Neural cell (in vitro differentiated cells): ENCODE measurements at regions not wholly inside any gene's neighbourhood (a gene's known extent, or its start where the extent isn't known, plus 50 kb on each side); places are given as distances from the start of the nearest gene placed in this dataset.

Experiments
- H2AFZ ChIP-seq: fragments of 200-600, 300-800 bp; sonication (generic), shearing (Covaris generic); 2 replicates; pipeline ENCODE4 v1.6.0; 2014; ENCODE audit warnings: low read depth, mild to moderate bottlenecking, antibody characterized with exemption, low read length, moderate library complexity
- H3F3A ChIP-seq: fragments of 200-600 bp; shearing (Covaris generic); 2 replicates; pipeline ENCODE4 v1.6.1; 2016; ENCODE audit warnings: mild to moderate bottlenecking, moderate library complexity, mixed read lengths, antibody characterized with exemption, low read length; ENCODE audit not compliant: insufficient read depth, poor library complexity, severe bottlenecking
- H3K27ac ChIP-seq: fragments of 200-600, 300-800 bp; sonication (generic), shearing (Covaris generic); 2 replicates; pipeline ENCODE4 v1.5.1; 2014; ENCODE audit warnings: mild to moderate bottlenecking, low read length, moderate library complexity
- H3K27me3 ChIP-seq: fragments of 300-800, 200-600 bp; sonication (generic), shearing (Covaris generic); 2 replicates; pipeline ENCODE4 v1.6.0; 2014; ENCODE audit warnings: mild to moderate bottlenecking, low read depth, low read length, moderate library complexity; ENCODE audit not compliant: insufficient read depth
- H3K36me3 ChIP-seq: fragments of 300-800, 200-600 bp; sonication (generic), shearing (Covaris generic); 2 replicates; pipeline ENCODE4 v1.5.1; 2014; ENCODE audit warnings: mild to moderate bottlenecking, antibody characterized with exemption, low read length, moderate library complexity; ENCODE audit not compliant: insufficient read depth
- H3K4me2 ChIP-seq: fragments of 300-800, 200-600 bp; sonication (generic), shearing (Covaris generic); 2 replicates; pipeline ENCODE4 v1.6.0; 2014; ENCODE audit warnings: mild to moderate bottlenecking, low read length
- H3K4me3 ChIP-seq: fragments of 300-800, 200-600 bp; sonication (generic), shearing (Covaris generic); 2 replicates; pipeline ENCODE4 v1.5.1; 2014; ENCODE audit warnings: mild to moderate bottlenecking, low read length, moderate library complexity
- H3K79me2 ChIP-seq: fragments of 200-600 bp; shearing (Covaris generic); replicated peaks from 2 replicates; pipeline ENCODE4 v1.6.0; 2014; ENCODE audit warnings: mild to moderate bottlenecking, low read length, moderate library complexity; ENCODE audit not compliant: insufficient read depth
- H3K9ac ChIP-seq: fragments of 300-800, 200-600 bp; sonication (generic), shearing (Covaris generic); 2 replicates; pipeline ENCODE4 v1.6.1; 2016; ENCODE audit warnings: mild to moderate bottlenecking, low read length, mixed read lengths
- H3K9me2 ChIP-seq: fragments of 200-600 bp; shearing (Covaris generic); 2 replicates; pipeline ENCODE4 v1.6.1; 2016; ENCODE audit warnings: mild to moderate bottlenecking, low read length, mixed read lengths; ENCODE audit not compliant: insufficient read depth
- H3K9me3 ChIP-seq: fragments of 200-600, 300-800 bp; sonication (generic), shearing (Covaris generic); 2 replicates; pipeline ENCODE4 v1.6.1; 2016; ENCODE audit warnings: mild to moderate bottlenecking, mixed run types, low read length, moderate library complexity, mixed read lengths
- H4K20me1 ChIP-seq: fragments of 200-600 bp; shearing (Covaris generic); 2 replicates; pipeline ENCODE4 v1.6.1; 2016; ENCODE audit warnings: mild to moderate bottlenecking, mixed run types; ENCODE audit not compliant: insufficient read depth
- EP300 ChIP-seq: fragments of 450-650 bp; conservative IDR thresholded peaks from 2 replicates; pipeline ENCODE4 v1.6.1; 2014; ENCODE audit warnings: antibody characterized with exemption, mild to moderate bottlenecking, moderate library complexity; ENCODE audit not compliant: poor library complexity, severe bottlenecking
- EZH2 ChIP-seq: fragments of 200-600, 300-800 bp; shearing (Covaris generic), sonication (generic); IDR thresholded peaks from 2 replicates; pipeline ENCODE4 v1.6.1; 2014; ENCODE audit warnings: antibody characterized with exemption, low read length, borderline replicate concordance, mild to moderate bottlenecking; ENCODE audit not compliant: insufficient read depth, poor library complexity, severe bottlenecking
- MXI1 ChIP-seq: fragments of 450-650 bp; conservative IDR thresholded peaks from 2 replicates; pipeline ENCODE4 v1.6.1; 2014; ENCODE audit warnings: antibody characterized with exemption, mild to moderate bottlenecking; ENCODE audit not compliant: poor library complexity, severe bottlenecking
- POLR2AphosphoS5 ChIP-seq: IDR thresholded peaks from 2 replicates; pipeline ENCODE4 v1.6.1; 2012
- RAD21 ChIP-seq: fragments of 450-650 bp; conservative IDR thresholded peaks from 2 replicates; pipeline ENCODE4 v1.6.1; 2014; ENCODE audit warnings: antibody characterized with exemption, mild to moderate bottlenecking, moderate library complexity
- SMC3 ChIP-seq: fragments of 450-650 bp; conservative IDR thresholded peaks from 2 replicates; pipeline ENCODE4 v1.6.1; 2014; ENCODE audit warnings: antibody characterized with exemption, mild to moderate bottlenecking, moderate library complexity; ENCODE audit not compliant: poor library complexity
- TAF1 ChIP-seq: IDR thresholded peaks from 2 replicates; pipeline ENCODE4 v1.6.1; 2012; ENCODE audit warnings: low read depth
- TF ChIP-seq, protein P1 (sequence below): IDR thresholded peaks from 2 replicates; pipeline ENCODE4 v1.6.1; 2012; ENCODE audit warnings: borderline replicate concordance
- TF ChIP-seq, protein P2 (sequence below): fragments of 450-650 bp; IDR thresholded peaks from 2 replicates; pipeline ENCODE4 v1.5.1; 2014; ENCODE audit warnings: antibody characterized with exemption, mild to moderate bottlenecking, moderate library complexity; ENCODE audit not compliant: poor library complexity, severe bottlenecking

DNA sequence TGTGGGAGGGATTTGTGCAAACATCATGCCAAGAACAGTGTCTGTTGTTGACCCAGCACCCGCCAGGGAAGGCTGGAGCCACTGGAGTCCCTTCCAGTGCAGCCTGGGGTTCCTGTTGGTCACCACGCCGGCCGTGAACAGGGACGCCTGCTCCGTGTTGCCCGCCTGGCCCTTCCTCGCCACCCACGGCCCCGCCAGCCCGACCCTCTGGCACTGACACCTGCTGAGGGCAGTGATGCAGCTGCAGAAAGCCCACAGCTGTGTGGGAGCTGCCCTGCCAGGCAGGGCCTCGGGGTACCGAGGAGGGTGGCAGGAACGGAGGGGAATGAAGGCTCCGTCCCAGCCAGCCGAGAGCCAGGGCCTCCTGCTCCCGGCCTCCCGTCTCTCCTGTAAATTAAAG, 75.5 kb upstream of the SLCO4A1 start:
- TF ChIP-seq SMC3: no peak
- no peak for TF ChIP-seq TAF1
- no peak for TF ChIP-seq EP300
- no peak for TF ChIP-seq MXI1
- TF ChIP-seq RAD21: no peak
- TF ChIP-seq POLR2AphosphoS5: no peak
- TF ChIP-seq EZH2: no peak
- TF ChIP-seq, protein P1, sequence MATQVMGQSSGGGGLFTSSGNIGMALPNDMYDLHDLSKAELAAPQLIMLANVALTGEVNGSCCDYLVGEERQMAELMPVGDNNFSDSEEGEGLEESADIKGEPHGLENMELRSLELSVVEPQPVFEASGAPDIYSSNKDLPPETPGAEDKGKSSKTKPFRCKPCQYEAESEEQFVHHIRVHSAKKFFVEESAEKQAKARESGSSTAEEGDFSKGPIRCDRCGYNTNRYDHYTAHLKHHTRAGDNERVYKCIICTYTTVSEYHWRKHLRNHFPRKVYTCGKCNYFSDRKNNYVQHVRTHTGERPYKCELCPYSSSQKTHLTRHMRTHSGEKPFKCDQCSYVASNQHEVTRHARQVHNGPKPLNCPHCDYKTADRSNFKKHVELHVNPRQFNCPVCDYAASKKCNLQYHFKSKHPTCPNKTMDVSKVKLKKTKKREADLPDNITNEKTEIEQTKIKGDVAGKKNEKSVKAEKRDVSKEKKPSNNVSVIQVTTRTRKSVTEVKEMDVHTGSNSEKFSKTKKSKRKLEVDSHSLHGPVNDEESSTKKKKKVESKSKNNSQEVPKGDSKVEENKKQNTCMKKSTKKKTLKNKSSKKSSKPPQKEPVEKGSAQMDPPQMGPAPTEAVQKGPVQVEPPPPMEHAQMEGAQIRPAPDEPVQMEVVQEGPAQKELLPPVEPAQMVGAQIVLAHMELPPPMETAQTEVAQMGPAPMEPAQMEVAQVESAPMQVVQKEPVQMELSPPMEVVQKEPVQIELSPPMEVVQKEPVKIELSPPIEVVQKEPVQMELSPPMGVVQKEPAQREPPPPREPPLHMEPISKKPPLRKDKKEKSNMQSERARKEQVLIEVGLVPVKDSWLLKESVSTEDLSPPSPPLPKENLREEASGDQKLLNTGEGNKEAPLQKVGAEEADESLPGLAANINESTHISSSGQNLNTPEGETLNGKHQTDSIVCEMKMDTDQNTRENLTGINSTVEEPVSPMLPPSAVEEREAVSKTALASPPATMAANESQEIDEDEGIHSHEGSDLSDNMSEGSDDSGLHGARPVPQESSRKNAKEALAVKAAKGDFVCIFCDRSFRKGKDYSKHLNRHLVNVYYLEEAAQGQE: no peak
- TF ChIP-seq, protein P2, sequence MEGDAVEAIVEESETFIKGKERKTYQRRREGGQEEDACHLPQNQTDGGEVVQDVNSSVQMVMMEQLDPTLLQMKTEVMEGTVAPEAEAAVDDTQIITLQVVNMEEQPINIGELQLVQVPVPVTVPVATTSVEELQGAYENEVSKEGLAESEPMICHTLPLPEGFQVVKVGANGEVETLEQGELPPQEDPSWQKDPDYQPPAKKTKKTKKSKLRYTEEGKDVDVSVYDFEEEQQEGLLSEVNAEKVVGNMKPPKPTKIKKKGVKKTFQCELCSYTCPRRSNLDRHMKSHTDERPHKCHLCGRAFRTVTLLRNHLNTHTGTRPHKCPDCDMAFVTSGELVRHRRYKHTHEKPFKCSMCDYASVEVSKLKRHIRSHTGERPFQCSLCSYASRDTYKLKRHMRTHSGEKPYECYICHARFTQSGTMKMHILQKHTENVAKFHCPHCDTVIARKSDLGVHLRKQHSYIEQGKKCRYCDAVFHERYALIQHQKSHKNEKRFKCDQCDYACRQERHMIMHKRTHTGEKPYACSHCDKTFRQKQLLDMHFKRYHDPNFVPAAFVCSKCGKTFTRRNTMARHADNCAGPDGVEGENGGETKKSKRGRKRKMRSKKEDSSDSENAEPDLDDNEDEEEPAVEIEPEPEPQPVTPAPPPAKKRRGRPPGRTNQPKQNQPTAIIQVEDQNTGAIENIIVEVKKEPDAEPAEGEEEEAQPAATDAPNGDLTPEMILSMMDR: no peak

DNA sequence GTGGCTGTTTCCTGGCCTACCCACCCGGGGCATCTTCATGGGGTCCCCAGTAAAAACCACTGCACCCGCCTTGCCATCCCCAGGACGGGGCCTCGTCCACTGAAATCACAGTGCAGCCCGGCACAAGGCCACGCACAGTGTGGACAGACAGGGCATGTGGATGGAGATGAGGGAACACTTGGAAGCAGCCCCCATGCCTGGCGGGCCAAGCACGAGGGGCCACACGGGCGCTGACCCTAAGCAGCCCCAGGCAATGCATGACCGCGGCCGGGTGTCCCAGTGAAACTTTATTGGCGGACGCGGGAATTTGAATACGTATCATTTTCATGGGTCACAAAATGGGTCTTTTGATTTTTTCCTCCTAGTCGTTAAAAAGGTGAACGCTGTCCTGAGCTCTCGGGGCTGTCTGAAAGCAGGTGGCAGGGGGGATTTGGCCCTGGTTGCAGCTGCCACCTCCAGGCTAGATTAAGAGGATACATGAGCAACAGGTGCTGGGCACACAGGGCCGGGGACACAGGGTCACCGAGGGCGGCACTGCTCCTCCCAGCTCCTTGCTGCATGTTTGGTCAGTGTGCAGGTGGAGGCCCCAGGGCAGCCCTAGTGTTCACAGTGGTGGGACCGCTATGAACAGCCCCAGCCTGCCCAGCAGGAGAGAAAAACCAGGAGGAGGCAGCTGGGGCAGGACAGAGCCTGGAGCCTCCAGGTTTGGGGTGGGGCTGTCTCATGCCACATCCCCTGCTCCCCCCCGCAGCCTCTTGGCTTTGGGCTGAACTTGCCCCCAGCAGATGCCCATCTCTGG, 74.9 kb upstream of the SLCO4A1 start:
- no peaks in the 10 kb centered on the region for H3K9me3 ChIP-seq
- no peak overlapping the region for H2AFZ ChIP-seq
- no peak overlapping the region for H3K4me3 ChIP-seq
- H3K9me2 ChIP-seq: no peaks in the 10 kb centered on the region
- TF ChIP-seq EP300: no peak
- no peak for TF ChIP-seq TAF1
- no peak for TF ChIP-seq EZH2
- no peak for TF ChIP-seq MXI1
- TF ChIP-seq, protein P2: no peak
- TF ChIP-seq SMC3: no peak
- TF ChIP-seq RAD21: no peak
- TF ChIP-seq, protein P1: no peak
- no peak for TF ChIP-seq POLR2AphosphoS5
- no peak overlapping the region for H3K9ac ChIP-seq
- H3K4me2 ChIP-seq: no peak overlapping the region
- H3K27ac ChIP-seq: no peak overlapping the region
- no peaks in the 10 kb centered on the region for H3F3A ChIP-seq
- no peaks in the 10 kb centered on the region for H3K79me2 ChIP-seq
- no peaks in the 10 kb centered on the region for H3K36me3 ChIP-seq
- no peaks in the 10 kb centered on the region for H3K27me3 ChIP-seq
- no peaks in the 10 kb centered on the region for H4K20me1 ChIP-seq

More for the DNA sequence above, 75.5 kb upstream of the SLCO4A1 start:
- Histone ChIP-seq H3K79me2 (no peaks in the 10 kb centered on the region), H3K9me2 (no peaks in the 10 kb centered on the region), H3F3A (no peaks in the 10 kb centered on the region), H3K4me2 (no peak overlapping the region), H2AFZ (no peak overlapping the region), H3K4me3 (no peak overlapping the region), H3K9me3 (no peaks in the 10 kb centered on the region), H3K27ac (no peak overlapping the region), H3K27me3 (no peaks in the 10 kb centered on the region), H3K9ac (no peak overlapping the region), H3K36me3 (no peaks in the 10 kb centered on the region), H4K20me1 (no peaks in the 10 kb centered on the region)
